ENCODE measurements at regions not wholly inside any gene's neighbourhood (a gene's known extent, or its start where the extent isn't known, plus 50 kb on each side); places are given as distances from the start of the nearest gene placed in this dataset.

GRCh38 chr10:133018491-133018890 lies 69.2 kb upstream of the ADGRA1 start:
- DNase-seq (no peak), ATAC-seq (no peak)
- Histone ChIP-seq H3K36me3 (no peaks in the 10 kb centered on the region), H3K27me3 (peaks cover 0 to 41% (median 18%) of the 10 kb centered on the region in 7 donors), H3K9me3 (no peaks in the 10 kb centered on the region), H3K27ac (no peak overlapping the region), H3K4me1 (peaks cover 0 to 14% (median 7%) of the 10 kb centered on the region in 9 donors), H3K4me3 (no peak overlapping the region)
- no peak for TF ChIP-seq CTCF (IDR thresholded peaks at IDR 0.05)
- WGBS, 2 donors = 88% methylated on average over 24 of the region's 24 CpGs
- intact Hi-C loops (cut with DNase I) = no loop called here

- peaks cover 0 to 33% (median 9%) of the 10 kb centered on the region in 7 donors for H3K27me3 ChIP-seq
- no peaks in the 10 kb centered on the region for H3K9me3 ChIP-seq
- DNase-seq = no peak
- H3K36me3 ChIP-seq = no peaks in the 10 kb centered on the region
- H3K27ac ChIP-seq = no peak overlapping the region
- H3K4me1 ChIP-seq = peaks cover 0 to 15% (median 2%) of the 10 kb centered on the region in 9 donors
- 93 to 94% methylated on average over 27 of the region's 27 CpGs for WGBS, 2 donors
- ATAC-seq = no peak
- no peak overlapping the region for H3K4me3 ChIP-seq
- no peak for TF ChIP-seq CTCF (IDR thresholded peaks at IDR 0.05)
- intact Hi-C loops (cut with DNase I) = no loop called here
Observed at GRCh38 chr10:133017203-133017601, 70.5 kb upstream of the ADGRA1 start.

- H3K27ac ChIP-seq = no peak overlapping the region
- WGBS, 2 donors = 91 to 95% methylated on average over 44 to 45 of the region's 45 CpGs
- no peaks in the 10 kb centered on the region for H3K9me3 ChIP-seq
- H3K4me3 ChIP-seq = no peak overlapping the region
- H3K4me1 ChIP-seq = peaks cover 0 to 18% (median 0%) of the 10 kb centered on the region in 9 donors
- intact Hi-C loops (cut with DNase I) = no loop called here
- peaks cover 0 to 29% (median 9%) of the 10 kb centered on the region in 7 donors for H3K27me3 ChIP-seq
- ATAC-seq = no peak
- DNase-seq = peak in 1 of 2 donors; percentile 9
- TF ChIP-seq CTCF (IDR thresholded peaks at IDR 0.05) = no peak
- no peaks in the 10 kb centered on the region for H3K36me3 ChIP-seq
Observed at GRCh38 chr10:133016493-133017202, 71.1 kb upstream of the ADGRA1 start.

GRCh38 chr10:133015816-133016462 lies 71.8 kb upstream of the ADGRA1 start:
- WGBS, 2 donors = 90 to 92% methylated on average over 30 to 34 of the region's 34 CpGs
- H3K27ac ChIP-seq = no peak overlapping the region
- DNase-seq (peak in 1 of 2 donors; percentile 6), ATAC-seq (no peak)
- H3K36me3 ChIP-seq = no peaks in the 10 kb centered on the region
- no peak for TF ChIP-seq CTCF (IDR thresholded peaks at IDR 0.05)
- no peaks in the 10 kb centered on the region for H3K9me3 ChIP-seq
- H3K4me3 ChIP-seq = no peak overlapping the region
- peaks cover 0 to 22% (median 4%) of the 10 kb centered on the region in 7 donors for H3K27me3 ChIP-seq
- peaks cover 0 to 18% (median 0%) of the 10 kb centered on the region in 9 donors for H3K4me1 ChIP-seq
- intact Hi-C loops (cut with DNase I) = no loop called here

Data from heart right ventricle (tissue), 16 donors.